Mesenchymal stem cell (in vitro differentiated cells and primary cell): ENCODE measurements at regions not wholly inside any gene's neighbourhood (a gene's known extent, or its start where the extent isn't known, plus 50 kb on each side); places are given as distances from the start of the nearest gene placed in this dataset.

Experiments used
- DNase-seq: peaks from one replicate; pipeline ENCODE4 v3.0.0-alpha.2; 2013
- H2AFZ ChIP-seq: one replicate; pipeline ENCODE4 v1.6.1; 2013; ENCODE audit warnings: low read depth, mild to moderate bottlenecking, control low read depth, inconsistent platforms, low read length, moderate library complexity
- H2AK5ac ChIP-seq: 2 replicates; pipeline ENCODE4 v1.6.1; 2013; ENCODE audit warnings: low read length, moderate library complexity, mild to moderate bottlenecking, inconsistent platforms; ENCODE audit not compliant: severe bottlenecking
- H2BK120ac ChIP-seq: one replicate; pipeline ENCODE4 v1.6.1; 2013; ENCODE audit warnings: low read depth, mild to moderate bottlenecking, inconsistent platforms, low read length, moderate library complexity
- H2BK12ac ChIP-seq, 2 experiments: one replicate each; pipeline ENCODE4 v1.6.1; 2013; ENCODE audit warnings: inconsistent platforms in 2 of 2, low read length in 2 of 2, mild to moderate bottlenecking in 2 of 2, moderate library complexity in 2 of 2, control low read depth in 1 of 2
- H2BK15ac ChIP-seq: one replicate; pipeline ENCODE4 v1.6.1; 2013; ENCODE audit warnings: mild to moderate bottlenecking, low read depth, inconsistent platforms; ENCODE audit not compliant: poor library complexity, severe bottlenecking
- H2BK5ac ChIP-seq: 2 replicates; pipeline ENCODE4 v1.6.1; 2013; ENCODE audit warnings: low read depth, mild to moderate bottlenecking, low read length, control low read depth, inconsistent platforms; ENCODE audit not compliant: poor library complexity, severe bottlenecking
- H3K14ac ChIP-seq, 2 experiments: one replicate each; pipeline ENCODE4 v1.6.1; 2013; ENCODE audit warnings: inconsistent platforms in 2 of 2, low read length in 2 of 2, control low read depth in 1 of 2, mild to moderate bottlenecking in 1 of 2, moderate library complexity in 1 of 2
- H3K18ac ChIP-seq, 2 experiments: one replicate each; pipeline ENCODE4 v1.6.1; 2013; ENCODE audit warnings: inconsistent platforms in 2 of 2, low read length in 2 of 2, control low read depth in 1 of 2, low read depth in 1 of 2, mild to moderate bottlenecking in 1 of 2
- H3K23ac ChIP-seq, 2 experiments: one replicate each; pipeline ENCODE4 v1.6.1; 2013; ENCODE audit warnings: inconsistent platforms in 2 of 2, low read length in 2 of 2, mild to moderate bottlenecking in 2 of 2, moderate library complexity in 2 of 2, control low read depth in 1 of 2
- H3K27ac ChIP-seq: 2 replicates; pipeline ENCODE4 v1.5.1; 2013; ENCODE audit warnings: mild to moderate bottlenecking, moderate library complexity, low read length, control low read depth, inconsistent platforms; ENCODE audit not compliant: poor library complexity, severe bottlenecking
- H3K27me3 ChIP-seq, 2 experiments: 2 replicates each; pipeline versions ENCODE4 v1.6.1 to v1.7.0; 2013; ENCODE audit warnings: low read length in 2 of 2, mild to moderate bottlenecking in 2 of 2, moderate library complexity in 2 of 2, control low read depth in 1 of 2, inconsistent platforms in 1 of 2; ENCODE audit not compliant: control insufficient read depth in 1 of 2, insufficient read depth in 1 of 2
- H3K36me3 ChIP-seq, 2 experiments: 2 replicates each; pipeline versions ENCODE4 v1.6.1 to v1.7.0; 2013; ENCODE audit warnings: low read length in 2 of 2, control low read depth in 1 of 2, inconsistent platforms in 1 of 2, low read depth in 1 of 2, mild to moderate bottlenecking in 1 of 2; ENCODE audit not compliant: insufficient read depth in 2 of 2, control insufficient read depth in 1 of 2
- H3K4ac ChIP-seq, 2 experiments: one replicate each; pipeline ENCODE4 v1.6.1; 2013; ENCODE audit warnings: inconsistent platforms in 2 of 2, low read length in 2 of 2, mild to moderate bottlenecking in 2 of 2, moderate library complexity in 2 of 2, control low read depth in 1 of 2, low read depth in 1 of 2
- H3K4me1 ChIP-seq: 2 replicates; pipeline ENCODE4 v1.6.1; 2013; ENCODE audit warnings: low read depth, low read length, control low read depth; ENCODE audit not compliant: control insufficient read depth, insufficient read depth
- H3K4me2 ChIP-seq: 2 replicates; pipeline ENCODE4 v1.6.1; 2013; ENCODE audit warnings: low read length, mild to moderate bottlenecking, inconsistent platforms; ENCODE audit not compliant: poor library complexity, severe bottlenecking
- H3K4me3 ChIP-seq, 2 experiments: 2 replicates each; pipeline versions ENCODE4 v1.5.1 to v1.7.0; 2013; ENCODE audit warnings: low read length in 2 of 2, mild to moderate bottlenecking in 2 of 2, control low read depth in 1 of 2, low read depth in 1 of 2; ENCODE audit not compliant: insufficient read depth in 1 of 2
- H3K79me1 ChIP-seq: replicated peaks from 2 replicates; pipeline ENCODE4 v1.6.1; 2013; ENCODE audit warnings: mild to moderate bottlenecking, control low read depth, low read length, inconsistent platforms; ENCODE audit not compliant: poor library complexity, severe bottlenecking
- H3K9ac ChIP-seq: 2 replicates; pipeline ENCODE4 v1.7.0; 2013; ENCODE audit warnings: mild to moderate bottlenecking, low read length, moderate library complexity
- H3K9me3 ChIP-seq: 2 replicates; pipeline ENCODE4 v1.7.0; 2013; ENCODE audit warnings: mild to moderate bottlenecking, low read length; ENCODE audit not compliant: control insufficient read depth
- H4K8ac ChIP-seq: one replicate; pipeline ENCODE4 v1.6.1; 2013; ENCODE audit warnings: inconsistent platforms, mild to moderate bottlenecking, low read length, moderate library complexity
- H4K91ac ChIP-seq: one replicate; pipeline ENCODE4 v1.6.1; 2013; ENCODE audit warnings: mild to moderate bottlenecking, low read length, inconsistent platforms
- whole genome bisulfite sequencing: methylation state at CpG from one replicate; pipeline ENCODE4 v1.1.7; 2013; ENCODE audit warnings: mixed read lengths; 5-methylcytosine and 5-hydroxymethylcytosine counted together

DNA sequence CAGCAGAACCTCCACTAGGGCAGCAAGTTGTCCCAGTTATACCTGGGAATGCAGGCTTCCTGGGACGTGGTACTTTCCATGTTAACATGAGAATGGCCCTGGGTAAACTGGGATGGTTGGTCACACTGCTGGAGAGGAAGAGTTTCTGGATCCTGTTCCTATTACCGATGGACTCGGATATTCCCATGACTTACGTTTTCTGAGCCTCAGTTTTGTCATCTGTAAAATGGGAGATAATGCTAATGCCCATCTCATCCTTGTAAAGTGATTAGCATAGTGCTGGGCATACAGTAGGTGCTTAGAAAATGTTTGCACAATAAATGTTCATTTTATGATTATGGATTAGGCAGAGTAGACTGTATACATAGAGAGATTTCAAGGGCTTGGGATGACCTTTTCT is 280.9 kb upstream of the EEF2KMT start:
- no peak overlapping the region for H2BK120ac ChIP-seq
- H2BK15ac ChIP-seq, result no peak overlapping the region
- H2AFZ ChIP-seq, result no peak overlapping the region
- H3K4me3 ChIP-seq, result no peak overlapping the region
- no peak overlapping the region for H3K9ac ChIP-seq
- H4K91ac ChIP-seq, result no peak overlapping the region
- DNase-seq, result no peak
- no peaks in the 10 kb centered on the region for H3K4me1 ChIP-seq
- no peak overlapping the region for H2BK12ac ChIP-seq
- no peak overlapping the region for H2BK5ac ChIP-seq
- WGBS, result 57% methylated on average over 4 of the region's 4 CpGs
- H3K23ac ChIP-seq, result no peak overlapping the region
- H3K36me3 ChIP-seq, result no peaks in the 10 kb centered on the region
- H3K18ac ChIP-seq, result no peak overlapping the region
- H4K8ac ChIP-seq, result no peak overlapping the region
- no peak overlapping the region for H3K4me2 ChIP-seq
- no peak overlapping the region for H3K27ac ChIP-seq
- no peak overlapping the region for H3K14ac ChIP-seq
- no peaks in the 10 kb centered on the region for H3K27me3 ChIP-seq
- H3K79me1 ChIP-seq, result no peaks in the 10 kb centered on the region
- H3K4ac ChIP-seq, result no peak overlapping the region
- no peak overlapping the region for H2AK5ac ChIP-seq
- no peaks in the 10 kb centered on the region for H3K9me3 ChIP-seq

DNA sequence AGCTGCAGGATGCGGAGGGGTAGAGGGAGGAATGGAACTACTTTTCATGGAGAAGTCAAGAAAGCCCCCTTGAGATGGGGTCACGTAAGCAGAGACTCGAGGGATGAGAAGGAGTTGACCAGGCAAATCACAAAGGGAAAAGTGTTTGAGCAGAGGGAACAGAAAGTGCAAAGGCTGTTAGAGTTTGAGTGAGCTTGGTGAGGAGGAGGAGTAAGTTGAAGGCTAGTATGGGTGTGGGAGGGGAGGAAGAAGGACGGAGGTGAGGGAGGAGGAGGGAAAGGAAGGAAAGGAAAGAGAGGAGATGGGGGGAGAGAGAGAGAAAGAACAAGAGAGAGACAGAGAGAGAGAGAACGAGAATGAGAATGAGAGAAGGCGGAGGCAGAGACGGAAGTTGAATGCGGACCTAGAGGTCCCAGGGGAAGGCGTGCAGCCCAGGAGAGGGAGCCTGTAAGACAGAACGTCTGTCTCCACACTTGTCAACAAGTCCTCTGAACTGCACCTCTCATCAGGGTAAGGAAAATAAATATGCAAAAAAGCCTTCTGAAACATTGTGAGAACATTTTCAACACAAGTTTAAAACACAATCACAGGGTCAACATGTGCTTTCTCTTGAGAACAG is 279.8 kb upstream of the EEF2KMT start:
- Histone ChIP-seq H4K8ac (no peak overlapping the region), H3K36me3 (no peaks in the 10 kb centered on the region), H3K14ac (no peak overlapping the region), H2AFZ (no peak overlapping the region), H4K91ac (no peak overlapping the region), H3K4me3 (no peak overlapping the region), H2BK15ac (no peak overlapping the region), H2BK5ac (no peak overlapping the region), H2AK5ac (no peak overlapping the region), H2BK120ac (no peak overlapping the region), H3K4ac (no peak overlapping the region), H3K4me1 (no peaks in the 10 kb centered on the region), H3K27ac (no peak overlapping the region), H3K79me1 (no peaks in the 10 kb centered on the region), H3K9ac (no peak overlapping the region), H3K4me2 (no peak overlapping the region), H3K23ac (no peak overlapping the region), H2BK12ac (no peak overlapping the region), H3K18ac (no peak overlapping the region), H3K27me3 (no peaks in the 10 kb centered on the region), H3K9me3 (no peaks in the 10 kb centered on the region)
- no peak for DNase-seq
- whole genome bisulfite sequencing, result 58% methylated on average over 10 of the region's 10 CpGs

DNA sequence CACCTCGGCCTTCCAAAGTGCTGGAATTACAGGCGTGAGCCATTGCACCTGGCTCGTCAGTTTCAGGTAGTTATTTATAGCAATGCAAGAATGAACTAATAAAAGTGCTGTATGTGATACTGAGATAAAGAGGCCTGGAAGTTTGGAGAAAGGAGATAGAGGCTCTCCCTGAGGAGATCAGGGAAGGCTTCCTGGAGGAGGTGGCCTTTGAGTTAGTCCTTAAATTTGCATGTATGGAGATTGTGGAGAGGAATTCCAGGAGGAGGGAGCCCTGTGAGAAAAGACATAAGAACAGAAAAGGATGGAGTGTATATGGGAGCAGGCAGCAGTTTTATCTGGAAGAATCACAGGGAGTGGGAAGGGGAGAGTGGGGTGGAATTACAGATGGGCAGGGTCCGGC is 276.6 kb upstream of the EEF2KMT start:
- Histone ChIP-seq H4K91ac (no peak overlapping the region), H3K23ac (no peak overlapping the region), H3K4me1 (no peaks in the 10 kb centered on the region), H2AK5ac (no peak overlapping the region), H3K4me2 (no peak overlapping the region), H3K27me3 (no peaks in the 10 kb centered on the region), H3K4ac (no peak overlapping the region), H3K4me3 (no peak overlapping the region), H3K9me3 (no peaks in the 10 kb centered on the region), H4K8ac (no peak overlapping the region), H2AFZ (no peak overlapping the region), H3K9ac (no peak overlapping the region), H2BK12ac (no peak overlapping the region), H2BK15ac (no peak overlapping the region), H3K36me3 (no peaks in the 10 kb centered on the region), H2BK5ac (no peak overlapping the region), H3K79me1 (no peaks in the 10 kb centered on the region), H3K27ac (no peak overlapping the region), H2BK120ac (no peak overlapping the region), H3K18ac (no peak overlapping the region), H3K14ac (no peak overlapping the region)
- 85% methylated on average over 4 of the region's 4 CpGs for WGBS
- DNase-seq, result no peak

- no peak overlapping the region for H3K23ac ChIP-seq
- WGBS, result 81% methylated on average over 6 of the region's 7 CpGs
- H2BK12ac ChIP-seq, result no peak overlapping the region
- no peak overlapping the region for H3K4ac ChIP-seq
- no peaks in the 10 kb centered on the region for H3K36me3 ChIP-seq
- no peak overlapping the region for H2AFZ ChIP-seq
- no peak for DNase-seq
- no peak overlapping the region for H2AK5ac ChIP-seq
- no peaks in the 10 kb centered on the region for H3K9me3 ChIP-seq
- H4K91ac ChIP-seq, result no peak overlapping the region
- no peak overlapping the region for H3K18ac ChIP-seq
- no peak overlapping the region for H3K4me3 ChIP-seq
- no peak overlapping the region for H4K8ac ChIP-seq
- H3K27me3 ChIP-seq, result no peaks in the 10 kb centered on the region
- H3K4me1 ChIP-seq, result no peaks in the 10 kb centered on the region
- no peak overlapping the region for H2BK120ac ChIP-seq
- no peak overlapping the region for H2BK5ac ChIP-seq
- no peaks in the 10 kb centered on the region for H3K79me1 ChIP-seq
- H3K27ac ChIP-seq, result no peak overlapping the region
- no peak overlapping the region for H2BK15ac ChIP-seq
- H3K9ac ChIP-seq, result no peak overlapping the region
- H3K4me2 ChIP-seq, result no peak overlapping the region
- no peak overlapping the region for H3K14ac ChIP-seq
Observed at GRCh38 chr16:5367951-5368350, 270.4 kb upstream of the EEF2KMT start.
